ENCODE measurements at regions not wholly inside any gene's neighbourhood (a gene's known extent, or its start where the extent isn't known, plus 50 kb on each side); places are given as distances from the start of the nearest gene placed in this dataset.

GRCh38 chr5:61263561-61264272, 68.3 kb upstream of the ZSWIM6 start:
- FAIRE-seq (no peak), DNase-seq (ENCODE audit: low spot score) (no peak)

DNA sequence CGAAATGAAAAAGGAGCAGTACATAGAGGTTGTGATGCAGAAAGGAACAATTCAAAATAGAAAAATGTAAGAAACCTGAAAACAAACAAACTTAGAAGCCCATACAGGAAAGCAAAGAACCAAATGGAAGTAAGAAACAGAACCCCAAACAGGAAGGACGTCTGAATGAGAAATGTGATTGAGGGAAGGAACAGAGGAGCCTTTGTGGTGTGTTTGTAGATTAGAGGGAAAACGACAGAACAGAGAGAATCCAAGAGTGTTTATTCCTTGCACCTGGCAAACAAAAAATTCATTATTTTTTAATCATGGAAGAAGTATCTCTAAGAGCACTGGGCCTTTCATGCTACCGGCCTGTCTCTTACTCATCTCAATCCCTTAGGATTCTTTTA, 67.8 kb upstream of the ZSWIM6 start:
- no peak for DNase-seq (ENCODE audit: low spot score)
- FAIRE-seq = no peak

- DNase-seq (ENCODE audit: low spot score) (no peak), FAIRE-seq (no peak)
Observed at GRCh38 chr5:61267116-61267515, 64.9 kb upstream of the ZSWIM6 start.

DNA sequence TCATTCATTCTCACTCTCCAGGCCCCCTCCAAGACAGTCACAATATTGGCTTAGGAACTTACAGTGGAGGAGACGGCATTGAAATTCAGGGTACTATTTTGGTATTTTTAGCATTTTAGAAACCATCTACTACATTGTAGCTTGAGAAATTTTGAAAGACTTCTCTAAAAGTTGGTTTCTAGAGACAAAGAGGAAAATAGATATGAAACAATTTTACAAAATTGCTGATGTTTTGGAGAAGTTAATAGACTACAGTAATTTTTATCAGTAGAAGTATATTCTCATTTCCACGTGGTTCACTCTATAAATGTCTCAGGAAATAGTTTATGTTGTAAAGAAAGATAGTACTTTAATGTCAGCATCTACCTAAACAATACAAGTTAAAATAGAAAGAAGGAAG, 63.2 kb upstream of the ZSWIM6 start:
- DNase-seq (ENCODE audit: low spot score) = no peak
- no peak for FAIRE-seq

DNA sequence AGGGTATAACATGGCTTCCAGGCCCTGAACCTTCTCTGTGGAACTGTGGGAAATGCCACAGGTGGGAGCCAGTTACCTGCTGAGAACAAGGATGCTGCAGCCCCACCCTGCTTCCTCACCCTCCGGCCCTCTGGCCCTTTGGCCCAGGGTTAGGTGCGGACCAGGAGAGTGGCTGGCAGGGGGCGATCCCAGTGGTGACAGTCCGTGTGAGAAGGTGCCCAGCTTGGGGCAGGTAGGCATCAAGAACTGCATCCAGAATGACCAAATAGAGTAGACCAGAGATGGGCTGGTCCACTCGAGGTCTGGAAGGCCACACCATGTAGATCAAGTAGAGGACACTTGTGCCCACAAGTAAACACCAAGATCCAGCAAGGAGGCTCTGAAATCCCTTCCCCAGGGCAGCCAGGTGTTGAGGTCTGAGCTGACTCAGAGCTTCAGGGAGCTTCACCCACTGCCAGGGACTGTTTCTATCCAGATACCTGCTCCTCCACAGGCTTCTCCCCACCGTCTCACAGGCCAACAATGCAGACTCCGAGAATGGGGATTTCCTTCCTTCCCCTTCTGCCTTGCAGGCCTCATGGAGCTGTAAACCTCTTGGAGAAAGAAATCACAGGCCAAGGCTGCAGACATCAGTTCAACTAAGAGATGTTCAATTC, 61.4 kb upstream of the ZSWIM6 start:
- FAIRE-seq (no peak), DNase-seq (ENCODE audit: low spot score) (no peak)

- FAIRE-seq = no peak
- DNase-seq (ENCODE audit: low spot score) = no peak
Observed at GRCh38 chr5:61272688-61273087, 59.4 kb upstream of the ZSWIM6 start.

DNA sequence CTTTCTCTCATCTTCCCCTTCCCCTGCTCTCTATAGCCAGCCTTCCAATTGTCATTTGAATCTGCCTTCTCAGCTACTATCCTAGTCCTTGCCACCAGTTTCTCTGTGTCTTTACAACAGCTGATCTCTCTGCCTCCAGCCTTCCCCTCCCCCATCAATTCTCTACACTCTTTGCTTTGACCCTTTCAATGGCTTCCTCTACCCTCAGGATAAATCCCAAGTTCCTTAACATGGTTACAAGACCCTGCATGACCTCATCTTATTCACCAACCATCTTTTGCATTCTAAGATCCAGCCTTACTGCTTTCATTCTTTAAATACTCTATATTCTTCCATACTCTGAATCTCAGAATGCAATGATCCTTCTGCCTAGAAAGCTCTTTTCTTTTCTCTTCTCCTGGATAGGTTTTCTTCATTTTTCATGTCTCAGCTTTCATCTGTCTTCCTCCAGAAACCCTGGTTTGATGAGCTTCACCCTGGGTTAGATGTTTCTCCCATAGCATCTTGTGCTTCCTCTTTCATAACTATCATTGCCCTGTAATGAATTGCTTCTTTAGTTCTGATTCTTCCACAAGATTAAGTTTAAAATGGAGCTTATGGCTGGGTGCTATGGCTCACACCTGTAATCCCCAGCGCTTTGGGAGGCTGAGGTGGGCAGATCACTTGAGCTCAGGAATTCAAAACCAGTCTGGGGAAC, 58.6 kb upstream of the ZSWIM6 start:
- no peak for FAIRE-seq
- DNase-seq (ENCODE audit: low spot score) = no peak

- DNase-seq (ENCODE audit: low spot score) (no peak), FAIRE-seq (no peak)
Observed at GRCh38 chr5:61274511-61274911, 57.5 kb upstream of the ZSWIM6 start.

GRCh38 chr5:61275841-61276240, 56.2 kb upstream of the ZSWIM6 start:
- no peak for FAIRE-seq
- peak; percentile 18 for DNase-seq (ENCODE audit: low spot score)

DNA sequence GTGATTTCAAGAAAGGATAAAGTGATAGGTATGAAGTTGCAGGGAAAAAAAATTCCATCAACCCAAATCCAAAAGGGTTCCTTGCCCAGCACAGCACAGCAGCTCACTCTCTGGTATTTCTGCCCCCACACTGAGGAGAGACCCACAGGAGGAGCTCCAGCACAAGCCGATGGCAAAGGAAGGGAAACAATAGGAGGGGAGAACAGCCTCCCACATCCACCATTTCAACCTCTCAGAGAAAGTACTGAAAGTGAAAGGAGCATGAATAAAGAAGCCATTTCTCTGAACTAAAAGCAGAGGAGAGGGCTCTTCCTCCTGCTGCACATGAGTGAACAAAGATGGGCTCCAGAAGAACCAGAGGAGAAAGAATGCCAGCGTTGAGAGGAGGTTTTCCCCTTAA, 54.9 kb upstream of the ZSWIM6 start:
- no peak for DNase-seq (ENCODE audit: low spot score)

GRCh38 chr5:61277781-61278180, 54.3 kb upstream of the ZSWIM6 start:
- DNase-seq (ENCODE audit: low spot score) (peak; percentile 26), FAIRE-seq (no peak)

More for the DNA sequence above, 54.9 kb upstream of the ZSWIM6 start:
- no peak for FAIRE-seq

- no peak for DNase-seq (ENCODE audit: low spot score)
- no peak for FAIRE-seq
Observed at GRCh38 chr5:61279725-61280124, 52.3 kb upstream of the ZSWIM6 start.

DNA sequence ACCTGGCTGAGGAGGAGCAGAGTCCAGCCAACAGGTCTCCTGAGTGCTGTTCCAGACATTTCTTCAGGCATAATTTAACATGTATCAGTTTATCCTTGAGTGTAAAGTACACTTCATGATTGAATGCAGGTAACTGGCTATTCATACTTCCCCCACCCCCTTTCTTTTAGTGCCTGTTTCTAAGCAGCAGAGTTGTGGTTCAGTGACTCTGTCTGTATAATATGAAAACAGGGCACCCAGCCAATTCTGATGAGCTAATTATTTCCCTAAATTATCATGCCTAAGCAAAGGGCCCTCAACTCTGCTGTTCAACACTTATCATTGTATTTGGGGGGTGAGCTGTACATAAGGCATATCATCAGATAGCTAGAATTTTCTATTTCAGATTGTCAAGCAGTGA, 51.9 kb upstream of the ZSWIM6 start:
- DNase-seq (ENCODE audit: low spot score) (peak; percentile 45), FAIRE-seq (peak; percentile 56)

DNA sequence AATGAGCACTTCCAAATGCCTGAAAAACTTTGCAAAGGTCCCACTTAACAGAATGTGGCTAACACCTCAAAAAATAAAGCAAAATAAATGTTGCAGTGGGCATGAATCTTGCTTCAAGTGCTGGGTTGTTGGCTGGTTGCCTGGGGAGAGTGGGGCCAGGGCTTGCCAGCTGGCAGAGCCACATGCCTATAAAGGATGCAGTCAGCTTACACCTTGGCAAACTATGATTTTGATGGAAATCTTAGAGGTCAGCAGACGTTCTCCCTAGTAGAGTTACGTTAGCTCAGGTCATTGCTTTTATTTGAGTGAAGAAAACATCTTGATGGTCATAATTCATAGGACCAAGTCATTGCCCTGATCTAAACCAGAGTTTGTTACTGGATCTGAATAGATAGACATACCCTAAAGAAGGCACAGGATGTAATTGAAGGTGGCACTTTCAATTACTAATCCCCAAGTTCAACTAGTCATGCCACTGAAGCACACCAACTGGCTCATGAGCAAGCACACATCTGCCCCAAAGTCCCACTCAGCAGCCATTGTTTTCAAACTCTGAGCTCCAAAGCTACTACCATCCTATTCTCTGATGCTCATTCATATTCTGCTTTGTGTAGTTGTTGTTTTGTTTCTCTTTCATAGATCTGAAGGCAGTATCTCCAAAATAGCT, 51.2 kb upstream of the ZSWIM6 start:
- FAIRE-seq (no peak), DNase-seq (ENCODE audit: low spot score) (no peak)

- FAIRE-seq (no peak), DNase-seq (ENCODE audit: low spot score) (no peak)
Observed at GRCh38 chr5:61281686-61282085, 50.4 kb upstream of the ZSWIM6 start.

Measured in urothelium cell line (cell line).